ENCODE measurements at regions not wholly inside any gene's neighbourhood (a gene's known extent, or its start where the extent isn't known, plus 50 kb on each side); places are given as distances from the start of the nearest gene placed in this dataset.
"Not testable (repeated sequence)": the region's sequence is repeated elsewhere in the genome, so short reads cannot be mapped to it uniquely, and the experiment has no call there.

DNA sequence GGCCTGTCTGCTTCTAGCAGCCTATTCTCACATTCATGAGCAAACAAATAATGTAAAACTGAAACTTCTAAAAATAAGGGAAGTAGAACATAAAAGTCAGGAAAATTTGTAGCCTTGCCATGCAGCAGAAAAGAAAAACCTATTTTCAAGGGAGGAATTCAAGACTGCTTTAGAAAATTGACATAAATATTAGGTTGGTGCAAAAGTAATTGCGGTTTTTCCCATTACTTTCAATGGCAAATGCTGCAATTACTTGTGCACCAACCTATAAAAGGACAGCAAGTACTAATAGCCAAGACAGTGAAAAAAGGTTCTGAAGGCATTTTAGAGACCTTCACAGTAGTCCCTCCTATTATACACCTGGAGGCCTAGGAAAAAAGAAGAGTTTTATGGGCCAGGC, 457.8 kb downstream of the KLHL4 start:
- peaks cover 3% of the 10 kb centered on the region for H3K9me3 Mint-ChIP-seq
- no peak overlapping the region for H3K27ac Mint-ChIP-seq
- no peaks in the 10 kb centered on the region for H3K27me3 Mint-ChIP-seq (ENCODE audit: low read depth)
- CTCF ChIA-PET, result no interaction called here
- no peaks in the 10 kb centered on the region for H3K4me1 Mint-ChIP-seq (ENCODE audit: low read depth)
- H3K36me3 Mint-ChIP-seq (ENCODE audit: low read depth), result no peaks in the 10 kb centered on the region
- intact Hi-C loops (cut with micrococcal nuclease), result no loop called here
- H3K4me3 Mint-ChIP-seq, result no peak overlapping the region
- no peak for DNase-seq

DNA sequence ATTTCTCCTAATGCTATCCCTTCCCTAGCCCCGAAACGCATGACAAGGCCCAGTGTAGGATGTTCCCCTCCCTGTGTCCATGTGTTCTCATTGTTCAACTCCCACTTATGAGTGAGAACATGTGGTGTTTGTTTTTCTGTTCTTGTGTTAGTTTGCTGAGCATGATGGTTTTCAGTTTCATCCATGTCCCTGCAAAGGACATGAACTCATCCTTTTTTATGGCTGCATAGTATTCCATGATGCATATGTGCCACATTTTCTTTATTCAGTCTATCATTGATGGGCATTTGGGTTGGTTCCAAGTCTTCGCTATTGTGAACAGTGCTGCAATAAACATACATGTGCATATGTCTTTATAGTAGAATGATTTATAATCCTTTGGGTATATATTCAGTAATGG, 490.3 kb downstream of the KLHL4 start:
- H3K27ac Mint-ChIP-seq; CTCF ChIA-PET; H3K36me3 Mint-ChIP-seq (ENCODE audit: low read depth); intact Hi-C loops (cut with micrococcal nuclease); H3K27me3 Mint-ChIP-seq (ENCODE audit: low read depth); H3K9me3 Mint-ChIP-seq; DNase-seq; H3K4me3 Mint-ChIP-seq; H3K4me1 Mint-ChIP-seq (ENCODE audit: low read depth): not testable (repeated sequence)

DNA sequence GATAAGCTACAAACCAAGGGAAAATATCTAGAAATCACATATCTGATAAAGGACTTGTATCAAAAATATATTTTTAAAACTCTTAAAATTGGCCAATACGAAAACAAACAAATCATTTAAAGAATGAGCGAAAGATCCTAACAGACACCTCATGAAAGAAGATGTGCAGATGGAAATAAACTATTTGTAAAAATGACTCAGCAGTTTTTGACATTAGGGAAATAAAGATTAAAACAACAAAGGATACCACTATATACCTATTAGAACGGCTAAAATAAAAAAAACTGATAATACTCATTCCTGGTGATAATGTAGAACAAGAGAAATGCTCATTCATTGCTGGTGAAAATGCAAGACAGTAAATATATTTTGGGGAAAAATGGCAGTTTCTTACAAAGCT, 506.4 kb downstream of the KLHL4 start:
- peaks cover 2% of the 10 kb centered on the region for H3K9me3 Mint-ChIP-seq
- no peak for DNase-seq
- H3K4me3 Mint-ChIP-seq, result no peak overlapping the region
- intact Hi-C loops (cut with micrococcal nuclease), result no loop called here
- H3K27ac Mint-ChIP-seq, result no peak overlapping the region
- H3K27me3 Mint-ChIP-seq (ENCODE audit: low read depth), result no peaks in the 10 kb centered on the region
- no peaks in the 10 kb centered on the region for H3K36me3 Mint-ChIP-seq (ENCODE audit: low read depth)
- H3K4me1 Mint-ChIP-seq (ENCODE audit: low read depth), result no peaks in the 10 kb centered on the region
- CTCF ChIA-PET, result no interaction called here

DNA sequence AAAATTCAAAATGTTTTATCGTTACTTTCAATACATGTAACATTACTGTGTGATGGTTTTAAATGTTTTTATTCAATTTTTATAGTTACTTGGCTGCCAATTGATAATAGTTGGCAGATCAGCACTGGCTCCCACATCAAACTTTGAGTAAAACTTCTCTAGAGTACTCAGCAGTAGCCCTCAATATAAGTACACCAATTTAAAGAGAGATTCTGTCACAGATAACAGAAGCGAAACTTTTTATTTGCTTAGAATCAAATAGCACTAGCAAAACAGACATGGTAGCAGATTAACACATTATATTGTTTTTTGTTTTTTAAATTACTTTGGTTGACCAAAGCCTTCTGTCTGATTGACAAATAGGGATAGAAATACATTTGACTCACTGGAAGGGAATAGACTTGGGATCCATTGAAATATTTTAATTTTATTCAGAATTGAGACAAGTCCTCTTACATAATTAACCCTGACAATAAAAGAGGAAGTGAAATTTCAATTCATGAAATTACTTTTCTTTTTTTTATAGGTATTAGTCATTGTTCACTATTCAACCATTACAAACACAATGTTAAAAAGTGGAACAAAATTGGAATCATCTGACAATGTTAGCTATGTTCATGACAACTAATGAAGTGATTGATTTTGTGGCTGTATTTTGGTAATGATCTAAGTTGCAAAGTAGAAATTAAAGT, 554.9 kb downstream of the KLHL4 start:
- CTCF ChIA-PET, result no interaction called here
- no peaks in the 10 kb centered on the region for H3K36me3 Mint-ChIP-seq (ENCODE audit: low read depth)
- H3K4me3 Mint-ChIP-seq, result no peak overlapping the region
- H3K4me1 Mint-ChIP-seq (ENCODE audit: low read depth), result no peaks in the 10 kb centered on the region
- no peaks in the 10 kb centered on the region for H3K9me3 Mint-ChIP-seq
- intact Hi-C loops (cut with micrococcal nuclease), result no loop called here
- DNase-seq, result no peak
- no peaks in the 10 kb centered on the region for H3K27me3 Mint-ChIP-seq (ENCODE audit: low read depth)
- no peak overlapping the region for H3K27ac Mint-ChIP-seq

DNA sequence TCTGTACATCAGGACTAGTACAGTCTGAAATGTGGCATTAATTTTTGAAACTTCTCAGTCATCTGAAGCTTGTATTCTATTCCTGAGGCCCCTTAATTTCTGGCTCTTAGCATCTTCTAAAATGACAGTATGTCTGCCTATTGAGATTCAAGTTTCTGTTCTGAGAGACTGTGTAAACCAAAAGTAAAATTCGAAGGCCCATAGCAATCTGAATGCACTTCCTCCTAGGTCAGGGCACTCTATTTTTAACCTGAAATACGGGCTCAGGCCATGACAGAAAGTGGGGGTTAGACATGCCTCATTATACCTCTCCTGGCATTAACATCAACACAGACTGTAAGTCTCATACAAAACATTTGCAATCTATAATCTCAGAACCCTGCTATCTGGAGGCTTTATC, 584.4 kb downstream of the KLHL4 start:
- no peaks in the 10 kb centered on the region for H3K36me3 Mint-ChIP-seq (ENCODE audit: low read depth)
- no peak overlapping the region for H3K4me3 Mint-ChIP-seq

DNA sequence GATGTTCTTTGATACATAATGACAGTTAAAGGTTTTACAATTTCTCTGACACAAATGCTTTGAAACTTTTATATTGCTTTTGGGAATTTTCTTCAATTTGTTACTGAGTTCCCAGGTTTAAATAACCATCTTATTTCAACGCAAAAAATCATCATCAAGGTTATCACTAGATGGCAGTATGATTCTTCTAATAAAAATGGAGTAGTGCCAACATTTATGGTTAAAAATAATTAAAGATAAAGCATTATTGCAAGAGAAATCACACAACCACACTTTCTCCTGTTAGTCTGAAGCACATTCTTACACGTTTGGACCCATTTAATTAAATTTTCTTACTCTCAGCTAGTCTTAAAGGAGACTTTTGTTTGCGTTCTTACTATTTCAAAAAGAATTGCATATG, 611.3 kb upstream of the CPXCR1 start:
- DNase-seq, result no peak
- H3K9me3 Mint-ChIP-seq, result peaks cover 1% of the 10 kb centered on the region
- CTCF ChIA-PET, result no interaction called here
- intact Hi-C loops (cut with micrococcal nuclease), result no loop called here
- no peaks in the 10 kb centered on the region for H3K36me3 Mint-ChIP-seq (ENCODE audit: low read depth)
- H3K4me3 Mint-ChIP-seq, result no peak overlapping the region
- H3K4me1 Mint-ChIP-seq (ENCODE audit: low read depth), result no peaks in the 10 kb centered on the region
- no peaks in the 10 kb centered on the region for H3K27me3 Mint-ChIP-seq (ENCODE audit: low read depth)
- H3K27ac Mint-ChIP-seq, result no peak overlapping the region

More for the DNA sequence above, 584.4 kb downstream of the KLHL4 start:
- Mint-ChIP-seq H3K27ac (no peak overlapping the region), H3K4me1 (ENCODE audit: low read depth) (no peaks in the 10 kb centered on the region), H3K27me3 (ENCODE audit: low read depth) (no peaks in the 10 kb centered on the region), H3K9me3 (no peaks in the 10 kb centered on the region)
- DNase-seq, result no peak
- intact Hi-C loops (cut with micrococcal nuclease), result no loop called here
- CTCF ChIA-PET, result no interaction called here

DNA sequence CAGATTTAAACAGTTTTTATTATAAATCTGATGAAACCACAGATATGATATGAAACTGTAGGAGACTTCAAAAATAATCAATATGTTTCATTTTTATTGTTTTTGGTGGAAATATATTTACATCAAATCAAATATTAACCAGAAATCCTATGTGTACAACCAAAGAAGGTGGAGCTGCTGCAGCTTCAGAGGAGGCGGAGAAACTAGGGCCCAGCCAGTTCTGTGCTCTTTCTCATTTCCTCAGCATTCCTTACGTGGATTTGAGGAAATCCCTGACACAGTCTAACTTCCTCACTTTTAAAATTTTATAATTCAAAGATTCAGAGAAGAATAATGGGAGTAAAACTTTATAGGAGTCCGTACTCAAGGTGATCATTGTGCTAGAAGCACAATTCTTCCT, 610.7 kb upstream of the CPXCR1 start:
- H3K4me1 Mint-ChIP-seq (ENCODE audit: low read depth), result no peaks in the 10 kb centered on the region
- no peak overlapping the region for H3K27ac Mint-ChIP-seq
- DNase-seq, result no peak
- H3K4me3 Mint-ChIP-seq, result no peak overlapping the region
- CTCF ChIA-PET, result no interaction called here
- intact Hi-C loops (cut with micrococcal nuclease), result no loop called here
- H3K36me3 Mint-ChIP-seq (ENCODE audit: low read depth), result no peaks in the 10 kb centered on the region
- H3K9me3 Mint-ChIP-seq, result peaks cover 1% of the 10 kb centered on the region
- no peaks in the 10 kb centered on the region for H3K27me3 Mint-ChIP-seq (ENCODE audit: low read depth)

DNA sequence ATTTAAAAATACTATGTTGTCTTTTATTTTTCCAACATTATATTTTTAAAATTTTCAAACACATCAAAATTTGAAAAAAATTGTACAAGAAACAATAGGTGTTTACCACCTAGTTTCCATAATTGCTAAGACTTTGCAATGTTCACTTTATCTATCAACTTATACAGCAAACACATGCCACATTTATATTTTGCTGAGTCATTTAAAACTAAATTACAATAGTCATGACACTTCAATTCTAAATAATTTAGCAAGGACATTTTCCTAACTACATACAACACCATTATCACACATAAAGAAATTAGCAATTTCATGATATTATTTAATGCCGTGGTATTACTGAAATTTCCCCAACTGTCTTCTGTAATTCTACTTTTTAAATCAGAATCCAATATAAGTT, 600.4 kb upstream of the CPXCR1 start:
- CTCF ChIA-PET, result no interaction called here
- no peak for DNase-seq
- Mint-ChIP-seq H3K27me3 (ENCODE audit: low read depth) (no peaks in the 10 kb centered on the region), H3K9me3 (peaks cover 2% of the 10 kb centered on the region), H3K4me3 (no peak overlapping the region), H3K27ac (no peak overlapping the region), H3K36me3 (ENCODE audit: low read depth) (no peaks in the 10 kb centered on the region), H3K4me1 (ENCODE audit: low read depth) (no peaks in the 10 kb centered on the region)
- intact Hi-C loops (cut with micrococcal nuclease), result no loop called here

DNA sequence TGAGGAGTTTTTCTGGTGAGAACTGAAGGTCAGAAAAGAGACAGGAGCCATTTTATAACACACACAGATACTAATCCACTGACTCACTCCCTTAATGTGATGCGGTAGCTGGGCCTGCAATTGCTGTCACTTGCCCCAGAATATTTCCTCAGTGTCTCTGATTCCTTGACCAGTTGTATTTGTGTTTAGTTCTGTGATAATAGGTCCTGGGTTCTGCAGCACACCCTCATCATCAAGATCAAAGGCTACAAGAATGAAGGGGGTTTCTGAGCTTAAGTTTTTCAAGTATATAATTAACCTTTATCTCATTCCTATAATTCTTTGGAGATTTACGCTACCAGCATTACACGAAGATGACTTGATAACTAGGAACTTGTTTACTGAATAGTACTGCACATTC, 576.5 kb upstream of the CPXCR1 start:
- Mint-ChIP-seq H3K4me1 (ENCODE audit: low read depth) (no peaks in the 10 kb centered on the region), H3K27ac (no peak overlapping the region), H3K9me3 (no peaks in the 10 kb centered on the region), H3K36me3 (ENCODE audit: low read depth) (no peaks in the 10 kb centered on the region), H3K27me3 (ENCODE audit: low read depth) (no peaks in the 10 kb centered on the region), H3K4me3 (no peak overlapping the region)
- DNase-seq, result no peak
- CTCF ChIA-PET, result no interaction called here
- intact Hi-C loops (cut with micrococcal nuclease), result no loop called here

DNA sequence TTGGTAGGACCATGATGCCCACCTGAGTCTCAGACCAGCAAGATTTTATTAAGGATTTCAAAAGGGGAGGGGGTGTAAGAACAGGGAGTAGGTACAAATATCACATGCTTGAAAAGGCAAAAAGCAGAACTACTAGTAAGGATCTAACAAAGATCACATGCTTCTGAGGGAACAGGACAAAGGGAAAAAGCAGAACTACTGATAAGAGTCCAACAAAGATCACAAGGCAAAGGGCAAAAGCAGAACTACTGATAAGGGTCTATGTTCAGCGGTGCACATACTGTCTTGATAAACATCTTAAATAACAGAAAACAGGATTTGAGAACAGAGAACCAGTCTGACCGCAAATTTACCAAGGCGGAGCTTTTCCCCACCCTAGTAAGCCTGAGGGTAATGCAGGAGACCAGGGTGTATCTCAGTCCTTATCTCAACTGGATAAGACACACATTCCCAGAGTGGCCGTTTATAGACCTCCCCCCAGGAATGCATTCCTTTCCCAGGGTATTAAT, 573.0 kb upstream of the CPXCR1 start:
- H3K27me3 Mint-ChIP-seq (ENCODE audit: low read depth); H3K4me3 Mint-ChIP-seq; CTCF ChIA-PET; H3K36me3 Mint-ChIP-seq (ENCODE audit: low read depth); intact Hi-C loops (cut with micrococcal nuclease); DNase-seq; H3K4me1 Mint-ChIP-seq (ENCODE audit: low read depth); H3K9me3 Mint-ChIP-seq; H3K27ac Mint-ChIP-seq: not testable (repeated sequence)

DNA sequence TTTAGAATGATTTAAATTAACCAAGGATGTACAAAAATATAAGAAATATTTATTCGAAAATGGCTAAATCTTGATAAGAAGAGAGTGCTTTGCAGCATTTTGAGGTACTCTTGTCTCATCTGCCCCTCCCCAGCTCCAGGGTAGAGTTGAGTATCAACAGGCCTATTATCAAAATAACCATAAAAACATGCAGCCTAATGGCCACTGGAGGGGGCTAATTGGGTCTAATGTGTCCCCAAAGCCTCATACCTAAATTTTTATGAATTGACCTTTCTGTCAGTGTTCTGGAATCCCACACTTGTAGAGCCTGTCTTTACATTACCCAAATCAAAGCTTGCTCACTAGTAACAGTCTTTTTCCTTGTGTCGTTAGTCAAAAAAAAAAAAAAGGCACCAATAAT, 544.9 kb upstream of the CPXCR1 start:
- intact Hi-C loops (cut with micrococcal nuclease), result no loop called here
- no peaks in the 10 kb centered on the region for H3K27me3 Mint-ChIP-seq (ENCODE audit: low read depth)
- no peak overlapping the region for H3K27ac Mint-ChIP-seq
- H3K36me3 Mint-ChIP-seq (ENCODE audit: low read depth), result no peaks in the 10 kb centered on the region
- CTCF ChIA-PET, result no interaction called here
- H3K9me3 Mint-ChIP-seq, result peaks cover 2% of the 10 kb centered on the region
- DNase-seq, result no peak
- no peaks in the 10 kb centered on the region for H3K4me1 Mint-ChIP-seq (ENCODE audit: low read depth)
- H3K4me3 Mint-ChIP-seq, result no peak overlapping the region

DNA sequence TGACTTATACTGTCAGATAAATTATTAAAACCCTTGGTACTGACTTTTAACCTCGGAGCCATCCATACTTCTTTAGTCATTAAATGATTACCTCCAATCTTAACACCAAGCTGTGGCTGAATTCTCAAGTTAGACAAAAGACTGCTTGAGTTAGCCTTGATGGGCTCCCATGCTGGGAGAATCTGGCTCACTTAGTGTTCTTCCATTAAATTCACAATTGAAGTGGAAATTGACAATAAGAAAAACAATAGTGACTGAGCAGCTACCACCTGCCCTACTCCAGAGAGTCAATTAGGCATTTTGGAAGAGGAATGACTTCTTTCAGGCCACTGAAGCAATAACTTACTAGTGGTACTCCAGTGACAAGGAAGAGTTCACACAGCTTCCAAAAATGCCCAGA, 503.0 kb upstream of the CPXCR1 start:
- Mint-ChIP-seq H3K4me3 (no peak overlapping the region), H3K27me3 (ENCODE audit: low read depth) (no peaks in the 10 kb centered on the region), H3K9me3 (no peaks in the 10 kb centered on the region), H3K36me3 (ENCODE audit: low read depth) (no peaks in the 10 kb centered on the region), H3K27ac (no peak overlapping the region), H3K4me1 (ENCODE audit: low read depth) (no peaks in the 10 kb centered on the region)
- CTCF ChIA-PET, result no interaction called here
- intact Hi-C loops (cut with micrococcal nuclease), result no loop called here
- no peak for DNase-seq

DNA sequence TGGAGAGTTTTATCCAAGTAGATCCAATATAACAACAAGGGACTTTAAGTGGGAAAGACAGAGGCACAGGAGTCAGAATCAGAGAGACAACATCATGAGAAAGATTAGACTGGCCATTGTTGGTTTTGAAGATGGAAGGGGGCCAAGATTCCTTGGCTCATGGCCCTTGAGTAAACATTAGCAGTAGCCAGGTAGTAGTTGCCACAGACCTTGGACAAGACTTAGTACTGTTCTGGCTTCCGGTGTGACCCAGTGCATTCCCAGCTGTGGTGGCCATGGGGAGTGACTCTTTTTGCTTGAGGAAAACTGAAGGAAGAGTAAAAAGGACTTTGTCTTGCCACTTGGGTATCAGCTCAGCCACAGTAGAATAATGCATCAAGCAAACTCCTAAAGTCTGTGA, 462.2 kb upstream of the CPXCR1 start:
- Mint-ChIP-seq H3K27me3 (ENCODE audit: low read depth) (no peaks in the 10 kb centered on the region), H3K9me3 (peaks cover 2% of the 10 kb centered on the region), H3K27ac (no peak overlapping the region), H3K4me3 (no peak overlapping the region), H3K36me3 (ENCODE audit: low read depth) (no peaks in the 10 kb centered on the region), H3K4me1 (ENCODE audit: low read depth) (no peaks in the 10 kb centered on the region)
- CTCF ChIA-PET, result no interaction called here
- intact Hi-C loops (cut with micrococcal nuclease), result no loop called here
- no peak for DNase-seq

DNA sequence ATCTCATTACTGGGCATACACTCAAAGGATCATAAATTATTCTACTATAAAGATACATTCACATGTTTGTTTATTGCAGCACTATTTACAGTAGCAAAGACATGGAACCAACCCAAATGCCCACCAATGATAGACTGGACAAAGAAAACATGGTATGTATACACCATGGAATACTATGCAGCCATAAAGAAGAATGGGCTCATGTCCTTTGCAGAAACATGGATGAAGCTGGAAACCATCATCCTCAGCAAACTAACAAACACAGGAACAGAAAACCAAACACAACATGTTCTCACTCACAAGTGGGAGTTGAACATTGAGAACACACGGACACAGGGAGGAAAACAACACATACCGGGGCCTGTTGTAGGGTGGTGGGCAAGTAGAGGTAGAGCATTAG, 433.1 kb upstream of the CPXCR1 start:
- H3K4me3 Mint-ChIP-seq; DNase-seq; H3K36me3 Mint-ChIP-seq (ENCODE audit: low read depth); H3K27ac Mint-ChIP-seq; CTCF ChIA-PET; intact Hi-C loops (cut with micrococcal nuclease); H3K27me3 Mint-ChIP-seq (ENCODE audit: low read depth); H3K4me1 Mint-ChIP-seq (ENCODE audit: low read depth): not testable (repeated sequence)
- H3K9me3 Mint-ChIP-seq, result peaks cover 16% of the 10 kb centered on the region

All from activated naive CD4-positive, alpha-beta T cell treated with anti-CD3 and anti-CD28 coated beads for 36 hours (primary cell).